DND-41 (cell line): ENCODE measurements at regions not wholly inside any gene's neighbourhood (a gene's known extent, or its start where the extent isn't known, plus 50 kb on each side); places are given as distances from the start of the nearest gene placed in this dataset.

Experiments
- ATAC-seq: fragments of 200-7000 bp; cut with Tn5 transposase; 3 replicates; pipeline ENCODE4 v1.9.1; 2021; ENCODE audit warnings: low read depth; ENCODE audit not compliant: insufficient read depth
- DNase-seq: peaks from one replicate; pipeline ENCODE4 v3.0.0-alpha.2; 2020
- H2AFZ ChIP-seq: 2 replicates; pipeline ENCODE4 v1.6.0; 2012; ENCODE audit warnings: low read depth, low read length
- H3K27ac ChIP-seq: 2 replicates; pipeline ENCODE4 v1.5.1; 2012; ENCODE audit warnings: low read length, inconsistent platforms
- H3K27me3 ChIP-seq: fragments of 200-600 bp; sonication (generic); 2 replicates; pipeline ENCODE4 v1.6.0; 2012; ENCODE audit warnings: low read length, mild to moderate bottlenecking, inconsistent platforms; ENCODE audit not compliant: insufficient read depth, poor library complexity
- H3K36me3 ChIP-seq: 2 replicates; pipeline ENCODE4 v1.5.1; 2012; ENCODE audit warnings: low read length, inconsistent platforms; ENCODE audit not compliant: insufficient read depth
- H3K4me1 ChIP-seq: 2 replicates; pipeline ENCODE4 v1.5.1; 2012; ENCODE audit warnings: mild to moderate bottlenecking, low read length; ENCODE audit not compliant: insufficient read depth
- H3K4me2 ChIP-seq: 2 replicates; pipeline ENCODE4 v1.6.0; 2012; ENCODE audit warnings: mild to moderate bottlenecking, moderate library complexity, low read length, inconsistent platforms; ENCODE audit not compliant: insufficient read depth
- H3K4me3 ChIP-seq, 2 experiments: fragments of 200-600 bp in 1 of 2; shearing (Covaris generic) in 1 of 2; 2 replicates each; pipeline ENCODE4 v1.5.1; 2012 to 2016; ENCODE audit warnings: inconsistent platforms in 2 of 2, low read length in 2 of 2, mild to moderate bottlenecking in 2 of 2, low read depth in 1 of 2, moderate library complexity in 1 of 2
- H3K79me2 ChIP-seq: 2 replicates; pipeline ENCODE4 v1.6.0; 2012; ENCODE audit warnings: low read length, inconsistent platforms; ENCODE audit not compliant: insufficient read depth
- H3K9ac ChIP-seq: 2 replicates; pipeline ENCODE4 v1.6.0; 2012; ENCODE audit warnings: low read depth, mild to moderate bottlenecking, inconsistent platforms, low read length, moderate library complexity
- H3K9me3 ChIP-seq: 2 replicates; pipeline ENCODE4 v1.5.1; 2012; ENCODE audit warnings: low read length, moderate library complexity, mild to moderate bottlenecking, inconsistent platforms; ENCODE audit not compliant: insufficient read depth, severe bottlenecking
- H4K20me1 ChIP-seq: 2 replicates; pipeline ENCODE4 v1.6.0; 2012; ENCODE audit warnings: low read length; ENCODE audit not compliant: insufficient read depth
- CTCF ChIP-seq: IDR thresholded peaks from 2 replicates; pipeline ENCODE4 v1.5.1; 2012; ENCODE audit warnings: borderline replicate concordance, low read length, moderate library complexity, mild to moderate bottlenecking; ENCODE audit not compliant: poor library complexity, severe bottlenecking; ENCODE audit errors: extremely low read depth
- EZH2 ChIP-seq: IDR thresholded peaks from 3 replicates; pipeline ENCODE4 v1.6.1; 2012; ENCODE audit warnings: borderline replicate concordance, low read depth, mild to moderate bottlenecking, moderate library complexity, low read length, inconsistent platforms; ENCODE audit not compliant: severe bottlenecking

GRCh38 chr15:38065721-38066345 lies 131.4 kb downstream of the TMCO5A start:
- Histone ChIP-seq H3K27ac (no peak overlapping the region), H3K4me1 (no peaks in the 10 kb centered on the region), H3K9ac (no peak overlapping the region), H3K27me3 (no peaks in the 10 kb centered on the region), H4K20me1 (no peaks in the 10 kb centered on the region), H3K4me3 (no peak overlapping the region), H3K79me2 (no peaks in the 10 kb centered on the region), H3K4me2 (no peak overlapping the region), H2AFZ (no peak overlapping the region), H3K36me3 (no peaks in the 10 kb centered on the region), H3K9me3 (no peaks in the 10 kb centered on the region)
- DNase-seq (no peak), ATAC-seq (no peak)
- TF ChIP-seq CTCF (no peak), EZH2 (no peak)

GRCh38 chr15:38066612-38067011 lies 132.2 kb downstream of the TMCO5A start:
- no peaks in the 10 kb centered on the region for H3K27me3 ChIP-seq
- H4K20me1 ChIP-seq: no peaks in the 10 kb centered on the region
- H3K27ac ChIP-seq: no peak overlapping the region
- no peaks in the 10 kb centered on the region for H3K9me3 ChIP-seq
- ATAC-seq (no peak), DNase-seq (no peak)
- H3K4me1 ChIP-seq: no peaks in the 10 kb centered on the region
- H3K36me3 ChIP-seq: no peaks in the 10 kb centered on the region
- no peaks in the 10 kb centered on the region for H3K79me2 ChIP-seq
- no peak overlapping the region for H3K9ac ChIP-seq
- H3K4me2 ChIP-seq: no peak overlapping the region
- H3K4me3 ChIP-seq: no peak overlapping the region
- H2AFZ ChIP-seq: no peak overlapping the region
- no peak for TF ChIP-seq EZH2
- TF ChIP-seq CTCF: no peak

DNA sequence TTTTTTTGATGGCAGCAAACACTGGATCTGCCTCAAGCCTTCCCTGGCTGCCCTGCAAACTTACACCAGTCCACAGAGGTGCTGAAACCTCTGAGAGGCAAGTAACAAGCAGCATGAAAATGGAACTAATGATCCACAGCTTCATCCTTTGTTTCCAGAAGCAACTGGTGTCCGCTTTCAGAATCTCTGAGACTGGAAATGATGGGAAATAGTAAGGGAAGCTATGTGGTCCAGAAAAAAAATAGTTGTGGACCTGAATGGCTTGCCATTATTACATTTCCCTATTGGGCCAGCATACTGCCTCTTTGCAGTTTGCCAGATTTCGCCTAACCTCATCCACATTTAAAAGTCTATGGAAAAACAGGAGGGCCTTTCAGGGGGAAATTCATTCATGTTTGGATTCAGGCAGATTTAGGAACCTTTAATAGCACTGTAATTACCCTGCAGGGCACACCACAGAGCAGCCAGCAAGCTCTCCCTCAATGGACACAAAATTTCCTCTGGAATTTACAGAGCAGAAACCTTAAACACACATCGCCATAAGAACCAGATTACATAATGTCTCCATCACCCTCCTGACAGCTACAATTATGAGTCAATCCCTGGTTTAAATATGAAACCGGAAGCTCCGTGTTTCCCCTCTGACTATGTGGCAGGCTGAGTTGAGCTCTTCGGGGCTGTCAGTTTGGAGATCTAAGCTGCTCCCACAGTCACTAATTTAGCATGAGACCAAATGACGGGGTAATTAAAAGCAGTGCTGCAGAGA lies 134.4 kb downstream of the TMCO5A start:
- H3K27ac ChIP-seq: no peak overlapping the region
- peak; percentile 58; the same call in 2 of the 3 replicates for ATAC-seq

More for the DNA sequence above, 134.4 kb downstream of the TMCO5A start:
- Histone ChIP-seq H3K36me3 (no peaks in the 10 kb centered on the region), H3K9ac (no peak overlapping the region), H3K9me3 (no peaks in the 10 kb centered on the region), H4K20me1 (no peaks in the 10 kb centered on the region), H3K4me2 (no peak overlapping the region), H3K4me3 (no peak overlapping the region), H3K79me2 (no peaks in the 10 kb centered on the region), H3K27me3 (no peaks in the 10 kb centered on the region), H3K4me1 (no peaks in the 10 kb centered on the region), H2AFZ (no peak overlapping the region)
- TF ChIP-seq CTCF: no peak
- TF ChIP-seq EZH2: no peak
- peak; percentile 4 for DNase-seq
